ENCODE measurements at regions not wholly inside any gene's neighbourhood (a gene's known extent, or its start where the extent isn't known, plus 50 kb on each side); places are given as distances from the start of the nearest gene placed in this dataset.

GRCh38 chr2:18475884-18476283 is 84.6 kb downstream of the RDH14 start:
- ATAC-seq = no peak
- TF ChIP-seq, protein P1, sequence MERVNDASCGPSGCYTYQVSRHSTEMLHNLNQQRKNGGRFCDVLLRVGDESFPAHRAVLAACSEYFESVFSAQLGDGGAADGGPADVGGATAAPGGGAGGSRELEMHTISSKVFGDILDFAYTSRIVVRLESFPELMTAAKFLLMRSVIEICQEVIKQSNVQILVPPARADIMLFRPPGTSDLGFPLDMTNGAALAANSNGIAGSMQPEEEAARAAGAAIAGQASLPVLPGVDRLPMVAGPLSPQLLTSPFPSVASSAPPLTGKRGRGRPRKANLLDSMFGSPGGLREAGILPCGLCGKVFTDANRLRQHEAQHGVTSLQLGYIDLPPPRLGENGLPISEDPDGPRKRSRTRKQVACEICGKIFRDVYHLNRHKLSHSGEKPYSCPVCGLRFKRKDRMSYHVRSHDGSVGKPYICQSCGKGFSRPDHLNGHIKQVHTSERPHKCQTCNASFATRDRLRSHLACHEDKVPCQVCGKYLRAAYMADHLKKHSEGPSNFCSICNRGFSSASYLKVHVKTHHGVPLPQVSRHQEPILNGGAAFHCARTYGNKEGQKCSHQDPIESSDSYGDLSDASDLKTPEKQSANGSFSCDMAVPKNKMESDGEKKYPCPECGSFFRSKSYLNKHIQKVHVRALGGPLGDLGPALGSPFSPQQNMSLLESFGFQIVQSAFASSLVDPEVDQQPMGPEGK (CRISPR knock-in tag; IDR thresholded peaks at IDR 0.05; ENCODE audit: borderline replicate concordance) = no peak
- TF ChIP-seq BACH2 (CRISPR knock-in tag; IDR thresholded peaks at IDR 0.05; ENCODE audit: borderline replicate concordance) (no peak), ZFP30 (CRISPR knock-in tag; IDR thresholded peaks at IDR 0.05) (no peak), OSR1 (CRISPR knock-in tag; IDR thresholded peaks at IDR 0.05) (no peak), PPARA (CRISPR knock-in tag; IDR thresholded peaks at IDR 0.05; ENCODE audit: borderline replicate concordance) (no peak), ZNF8 (CRISPR knock-in tag; IDR thresholded peaks at IDR 0.05) (no peak), ZC3H10 (CRISPR knock-in tag; IDR thresholded peaks at IDR 0.05) (no peak), ZNF70 (CRISPR knock-in tag; IDR thresholded peaks at IDR 0.05) (no peak), CSRNP3 (CRISPR knock-in tag; IDR thresholded peaks at IDR 0.05) (no peak)

- TF ChIP-seq ZNF70 (CRISPR knock-in tag; IDR thresholded peaks at IDR 0.05) = no peak
- no peak for TF ChIP-seq TOX (CRISPR knock-in tag; IDR thresholded peaks at IDR 0.05; ENCODE audit: borderline replicate concordance)
- TF ChIP-seq CREB5 (CRISPR knock-in tag; IDR thresholded peaks at IDR 0.05; ENCODE audit: low read depth) = no peak
- TF ChIP-seq ISL1 (CRISPR knock-in tag; IDR thresholded peaks at IDR 0.05) = no peak
- TF ChIP-seq ZC3H10 (CRISPR knock-in tag; IDR thresholded peaks at IDR 0.05) = no peak
- TF ChIP-seq SNAI2 (CRISPR knock-in tag; IDR thresholded peaks at IDR 0.05) = no peak
- no peak for TF ChIP-seq POU6F1 (CRISPR knock-in tag; IDR thresholded peaks at IDR 0.05; ENCODE audit: borderline replicate concordance, low read depth)
- no peak for TF ChIP-seq RARB (CRISPR knock-in tag; IDR thresholded peaks at IDR 0.05)
- no peak for TF ChIP-seq OSR1 (CRISPR knock-in tag; IDR thresholded peaks at IDR 0.05)
- TF ChIP-seq GLIS3 (CRISPR knock-in tag; IDR thresholded peaks at IDR 0.05) = no peak
- no peak for TF ChIP-seq ZNF8 (CRISPR knock-in tag; IDR thresholded peaks at IDR 0.05)
- TF ChIP-seq, protein P2, sequence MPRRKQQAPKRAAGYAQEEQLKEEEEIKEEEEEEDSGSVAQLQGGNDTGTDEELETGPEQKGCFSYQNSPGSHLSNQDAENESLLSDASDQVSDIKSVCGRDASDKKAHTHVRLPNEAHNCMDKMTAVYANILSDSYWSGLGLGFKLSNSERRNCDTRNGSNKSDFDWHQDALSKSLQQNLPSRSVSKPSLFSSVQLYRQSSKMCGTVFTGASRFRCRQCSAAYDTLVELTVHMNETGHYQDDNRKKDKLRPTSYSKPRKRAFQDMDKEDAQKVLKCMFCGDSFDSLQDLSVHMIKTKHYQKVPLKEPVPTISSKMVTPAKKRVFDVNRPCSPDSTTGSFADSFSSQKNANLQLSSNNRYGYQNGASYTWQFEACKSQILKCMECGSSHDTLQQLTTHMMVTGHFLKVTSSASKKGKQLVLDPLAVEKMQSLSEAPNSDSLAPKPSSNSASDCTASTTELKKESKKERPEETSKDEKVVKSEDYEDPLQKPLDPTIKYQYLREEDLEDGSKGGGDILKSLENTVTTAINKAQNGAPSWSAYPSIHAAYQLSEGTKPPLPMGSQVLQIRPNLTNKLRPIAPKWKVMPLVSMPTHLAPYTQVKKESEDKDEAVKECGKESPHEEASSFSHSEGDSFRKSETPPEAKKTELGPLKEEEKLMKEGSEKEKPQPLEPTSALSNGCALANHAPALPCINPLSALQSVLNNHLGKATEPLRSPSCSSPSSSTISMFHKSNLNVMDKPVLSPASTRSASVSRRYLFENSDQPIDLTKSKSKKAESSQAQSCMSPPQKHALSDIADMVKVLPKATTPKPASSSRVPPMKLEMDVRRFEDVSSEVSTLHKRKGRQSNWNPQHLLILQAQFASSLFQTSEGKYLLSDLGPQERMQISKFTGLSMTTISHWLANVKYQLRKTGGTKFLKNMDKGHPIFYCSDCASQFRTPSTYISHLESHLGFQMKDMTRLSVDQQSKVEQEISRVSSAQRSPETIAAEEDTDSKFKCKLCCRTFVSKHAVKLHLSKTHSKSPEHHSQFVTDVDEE (CRISPR knock-in tag; IDR thresholded peaks at IDR 0.05) = no peak
- TF ChIP-seq BACH2 (CRISPR knock-in tag; IDR thresholded peaks at IDR 0.05; ENCODE audit: borderline replicate concordance) = no peak
- TF ChIP-seq, protein P1 (CRISPR knock-in tag; IDR thresholded peaks at IDR 0.05; ENCODE audit: borderline replicate concordance) = no peak
- ATAC-seq = no peak
These were observed 85.8 kb downstream of the RDH14 start for GRCh38 chr2:18474700-18475099.
